DOHH2 (cell line): ENCODE measurements at regions not wholly inside any gene's neighbourhood (a gene's known extent, or its start where the extent isn't known, plus 50 kb on each side); places are given as distances from the start of the nearest gene placed in this dataset.

Experiments
- EZH2phosphoT487 ChIP-seq: fragments of 200-600 bp; sonication (generic); IDR thresholded peaks from 2 replicates; pipeline ENCODE4 v1.6.1; 2017; ENCODE audit warnings: borderline replicate concordance, mild to moderate bottlenecking, antibody characterized with exemption, low read length, moderate library complexity, mixed read lengths
- TF ChIP-seq, protein P1 (sequence below): fragments of 200-600 bp; sonication (generic); IDR thresholded peaks from one replicate; pipeline ENCODE4 v1.5.1; 2014; ENCODE audit warnings: antibody characterized with exemption, mild to moderate bottlenecking, low read depth, low read length; ENCODE audit not compliant: poor library complexity, severe bottlenecking

DNA sequence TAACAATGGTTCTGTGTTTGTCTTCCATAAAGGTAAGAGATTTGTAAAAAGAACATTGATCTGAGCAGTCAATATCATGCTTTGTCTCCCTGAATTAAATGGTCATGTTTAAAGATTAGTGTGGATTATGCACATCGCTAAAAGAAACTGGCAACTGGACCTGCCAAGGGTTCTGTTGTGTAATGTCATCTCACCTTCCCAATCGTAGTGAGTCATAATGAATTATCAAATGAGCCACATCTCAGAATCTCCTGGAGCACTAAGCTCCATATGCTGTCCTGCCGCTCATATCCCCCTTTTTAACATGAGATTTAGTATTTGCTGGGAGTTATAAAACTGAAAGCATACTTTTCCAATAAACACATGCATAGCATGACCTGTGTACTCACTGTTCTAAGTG is 187.0 kb upstream of the OPRM1 start:
- TF ChIP-seq, protein P1, sequence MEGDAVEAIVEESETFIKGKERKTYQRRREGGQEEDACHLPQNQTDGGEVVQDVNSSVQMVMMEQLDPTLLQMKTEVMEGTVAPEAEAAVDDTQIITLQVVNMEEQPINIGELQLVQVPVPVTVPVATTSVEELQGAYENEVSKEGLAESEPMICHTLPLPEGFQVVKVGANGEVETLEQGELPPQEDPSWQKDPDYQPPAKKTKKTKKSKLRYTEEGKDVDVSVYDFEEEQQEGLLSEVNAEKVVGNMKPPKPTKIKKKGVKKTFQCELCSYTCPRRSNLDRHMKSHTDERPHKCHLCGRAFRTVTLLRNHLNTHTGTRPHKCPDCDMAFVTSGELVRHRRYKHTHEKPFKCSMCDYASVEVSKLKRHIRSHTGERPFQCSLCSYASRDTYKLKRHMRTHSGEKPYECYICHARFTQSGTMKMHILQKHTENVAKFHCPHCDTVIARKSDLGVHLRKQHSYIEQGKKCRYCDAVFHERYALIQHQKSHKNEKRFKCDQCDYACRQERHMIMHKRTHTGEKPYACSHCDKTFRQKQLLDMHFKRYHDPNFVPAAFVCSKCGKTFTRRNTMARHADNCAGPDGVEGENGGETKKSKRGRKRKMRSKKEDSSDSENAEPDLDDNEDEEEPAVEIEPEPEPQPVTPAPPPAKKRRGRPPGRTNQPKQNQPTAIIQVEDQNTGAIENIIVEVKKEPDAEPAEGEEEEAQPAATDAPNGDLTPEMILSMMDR = no peak
- no peak for TF ChIP-seq EZH2phosphoT487
